Esophagus squamous epithelium (tissue), 4 donors: ENCODE measurements at regions not wholly inside any gene's neighbourhood (a gene's known extent, or its start where the extent isn't known, plus 50 kb on each side); places are given as distances from the start of the nearest gene placed in this dataset.

Experiments
- CTCF ChIP-seq, 6 experiments: fragments of 450-650 bp in 4 of 6; fragments of 200-600 bp in 2 of 6; sonication (generic) in 2 of 6; IDR thresholded peaks; one replicate each; pipeline ENCODE4 v1.5.1; 2016 to 2019; ENCODE audit warnings: antibody characterized with exemption in 6 of 6, mild to moderate bottlenecking in 4 of 6, moderate library complexity in 4 of 6
- POLR2A ChIP-seq, 4 donors: fragments of 450-650 bp; IDR thresholded peaks; one replicate each; pipeline ENCODE4 v1.6.1; 2017; ENCODE audit warnings: antibody characterized with exemption in 4 of 4, mild to moderate bottlenecking in 4 of 4, moderate library complexity in 3 of 4

GRCh38 chrX:3442691-3443090 is 96.2 kb upstream of the MXRA5 start:
- TF ChIP-seq CTCF (IDR thresholded peaks at IDR 0.05) (no peak), POLR2A (IDR thresholded peaks at IDR 0.05) (no peak)
